H54 (cell line): ENCODE measurements at regions not wholly inside any gene's neighbourhood (a gene's known extent, or its start where the extent isn't known, plus 50 kb on each side); places are given as distances from the start of the nearest gene placed in this dataset.

Experiments
- DNase-seq: peaks from one replicate; pipeline ENCODE4 v3.0.0; 2011; ENCODE audit warnings: low spot score, mixed read lengths; ENCODE audit not compliant: insufficient read length
- FAIRE-seq: peaks from 3 replicates; lab custom pipeline; 2011; peaks lifted over from hg19 to GRCh38; lab: Jason Lieb, UNC
- POLR2A ChIP-seq: IDR thresholded peaks from 2 replicates; pipeline ENCODE4 v1.6.1; 2011; ENCODE audit warnings: low read depth, mild to moderate bottlenecking, low read length

GRCh38 chr5:29321591-29321990 is 1871.9 kb upstream of the CDH6 start:
- DNase-seq (no peak), FAIRE-seq (no peak)
- TF ChIP-seq POLR2A, result no peak

GRCh38 chr5:29309359-29309758 is 1884.1 kb upstream of the CDH6 start:
- FAIRE-seq (no peak), DNase-seq (no peak)
- no peak for TF ChIP-seq POLR2A

GRCh38 chr5:29307478-29307877 is 1886.0 kb upstream of the CDH6 start:
- DNase-seq, result no peak
- no peak for TF ChIP-seq POLR2A
- no peak for FAIRE-seq

GRCh38 chr5:29304545-29304944 is 1888.9 kb upstream of the CDH6 start:
- no peak for DNase-seq
- no peak for TF ChIP-seq POLR2A
- FAIRE-seq, result peak; percentile 58

GRCh38 chr5:29296548-29296947 is 1896.9 kb upstream of the CDH6 start:
- no peak for FAIRE-seq
- TF ChIP-seq POLR2A, result no peak
- DNase-seq, result no peak

- DNase-seq (no peak), FAIRE-seq (no peak)
Measured at GRCh38 chr5:29277642-29278041, 1915.8 kb upstream of the CDH6 start.

GRCh38 chr5:29276371-29276770 is 1917.1 kb upstream of the CDH6 start:
- no peak for TF ChIP-seq POLR2A

More at GRCh38 chr5:29277642-29278041, 1915.8 kb upstream of the CDH6 start:
- no peak for TF ChIP-seq POLR2A

GRCh38 chr5:29263915-29264351 is 1929.6 kb upstream of the CDH6 start:
- TF ChIP-seq POLR2A, result no peak
- FAIRE-seq, result no peak

More at GRCh38 chr5:29276371-29276770, 1917.1 kb upstream of the CDH6 start:
- FAIRE-seq (no peak), DNase-seq (no peak)

GRCh38 chr5:29262339-29263123 is 1931.0 kb upstream of the CDH6 start:
- FAIRE-seq, result peak; percentile 6

More at GRCh38 chr5:29263915-29264351, 1929.6 kb upstream of the CDH6 start:
- DNase-seq, result no peak

GRCh38 chr5:29261213-29261612 is 1932.3 kb upstream of the CDH6 start:
- no peak for TF ChIP-seq POLR2A
- DNase-seq (no peak), FAIRE-seq (no peak)

More at GRCh38 chr5:29262339-29263123, 1931.0 kb upstream of the CDH6 start:
- TF ChIP-seq POLR2A, result no peak
- DNase-seq, result no peak

- TF ChIP-seq POLR2A, result no peak
- no peak for FAIRE-seq
- no peak for DNase-seq
Measured at GRCh38 chr5:29252390-29252789, 1941.1 kb upstream of the CDH6 start.

GRCh38 chr5:29247346-29248028 is 1946.0 kb upstream of the CDH6 start:
- no peak for TF ChIP-seq POLR2A
- FAIRE-seq, result no peak
- no peak for DNase-seq

GRCh38 chr5:29240379-29240778 is 1953.1 kb upstream of the CDH6 start:
- TF ChIP-seq POLR2A, result no peak
- DNase-seq (no peak), FAIRE-seq (no peak)

GRCh38 chr5:29239606-29240005 is 1953.9 kb upstream of the CDH6 start:
- no peak for TF ChIP-seq POLR2A
- FAIRE-seq (no peak), DNase-seq (no peak)
